Neural cell (in vitro differentiated cells): ENCODE measurements at regions not wholly inside any gene's neighbourhood (a gene's known extent, or its start where the extent isn't known, plus 50 kb on each side); places are given as distances from the start of the nearest gene placed in this dataset.

Experiments used
- H2AFZ ChIP-seq: fragments of 200-600, 300-800 bp; sonication (generic), shearing (Covaris generic); 2 replicates; pipeline ENCODE4 v1.6.0; 2014; ENCODE audit warnings: low read depth, mild to moderate bottlenecking, antibody characterized with exemption, low read length, moderate library complexity
- H3F3A ChIP-seq: fragments of 200-600 bp; shearing (Covaris generic); 2 replicates; pipeline ENCODE4 v1.6.1; 2016; ENCODE audit warnings: mild to moderate bottlenecking, moderate library complexity, mixed read lengths, antibody characterized with exemption, low read length; ENCODE audit not compliant: insufficient read depth, poor library complexity, severe bottlenecking
- H3K27ac ChIP-seq: fragments of 200-600, 300-800 bp; sonication (generic), shearing (Covaris generic); 2 replicates; pipeline ENCODE4 v1.5.1; 2014; ENCODE audit warnings: mild to moderate bottlenecking, low read length, moderate library complexity
- H3K27me3 ChIP-seq: fragments of 300-800, 200-600 bp; sonication (generic), shearing (Covaris generic); 2 replicates; pipeline ENCODE4 v1.6.0; 2014; ENCODE audit warnings: mild to moderate bottlenecking, low read depth, low read length, moderate library complexity; ENCODE audit not compliant: insufficient read depth
- H3K36me3 ChIP-seq: fragments of 300-800, 200-600 bp; sonication (generic), shearing (Covaris generic); 2 replicates; pipeline ENCODE4 v1.5.1; 2014; ENCODE audit warnings: mild to moderate bottlenecking, antibody characterized with exemption, low read length, moderate library complexity; ENCODE audit not compliant: insufficient read depth
- H3K4me2 ChIP-seq: fragments of 300-800, 200-600 bp; sonication (generic), shearing (Covaris generic); 2 replicates; pipeline ENCODE4 v1.6.0; 2014; ENCODE audit warnings: mild to moderate bottlenecking, low read length
- H3K4me3 ChIP-seq: fragments of 300-800, 200-600 bp; sonication (generic), shearing (Covaris generic); 2 replicates; pipeline ENCODE4 v1.5.1; 2014; ENCODE audit warnings: mild to moderate bottlenecking, low read length, moderate library complexity
- H3K79me2 ChIP-seq: fragments of 200-600 bp; shearing (Covaris generic); replicated peaks from 2 replicates; pipeline ENCODE4 v1.6.0; 2014; ENCODE audit warnings: mild to moderate bottlenecking, low read length, moderate library complexity; ENCODE audit not compliant: insufficient read depth
- H3K9ac ChIP-seq: fragments of 300-800, 200-600 bp; sonication (generic), shearing (Covaris generic); 2 replicates; pipeline ENCODE4 v1.6.1; 2016; ENCODE audit warnings: mild to moderate bottlenecking, low read length, mixed read lengths
- H3K9me2 ChIP-seq: fragments of 200-600 bp; shearing (Covaris generic); 2 replicates; pipeline ENCODE4 v1.6.1; 2016; ENCODE audit warnings: mild to moderate bottlenecking, low read length, mixed read lengths; ENCODE audit not compliant: insufficient read depth
- H3K9me3 ChIP-seq: fragments of 200-600, 300-800 bp; sonication (generic), shearing (Covaris generic); 2 replicates; pipeline ENCODE4 v1.6.1; 2016; ENCODE audit warnings: mild to moderate bottlenecking, mixed run types, low read length, moderate library complexity, mixed read lengths
- H4K20me1 ChIP-seq: fragments of 200-600 bp; shearing (Covaris generic); 2 replicates; pipeline ENCODE4 v1.6.1; 2016; ENCODE audit warnings: mild to moderate bottlenecking, mixed run types; ENCODE audit not compliant: insufficient read depth
- EP300 ChIP-seq: fragments of 450-650 bp; conservative IDR thresholded peaks from 2 replicates; pipeline ENCODE4 v1.6.1; 2014; ENCODE audit warnings: antibody characterized with exemption, mild to moderate bottlenecking, moderate library complexity; ENCODE audit not compliant: poor library complexity, severe bottlenecking
- EZH2 ChIP-seq: fragments of 200-600, 300-800 bp; shearing (Covaris generic), sonication (generic); IDR thresholded peaks from 2 replicates; pipeline ENCODE4 v1.6.1; 2014; ENCODE audit warnings: antibody characterized with exemption, low read length, borderline replicate concordance, mild to moderate bottlenecking; ENCODE audit not compliant: insufficient read depth, poor library complexity, severe bottlenecking
- MXI1 ChIP-seq: fragments of 450-650 bp; conservative IDR thresholded peaks from 2 replicates; pipeline ENCODE4 v1.6.1; 2014; ENCODE audit warnings: antibody characterized with exemption, mild to moderate bottlenecking; ENCODE audit not compliant: poor library complexity, severe bottlenecking
- POLR2AphosphoS5 ChIP-seq: IDR thresholded peaks from 2 replicates; pipeline ENCODE4 v1.6.1; 2012
- RAD21 ChIP-seq: fragments of 450-650 bp; conservative IDR thresholded peaks from 2 replicates; pipeline ENCODE4 v1.6.1; 2014; ENCODE audit warnings: antibody characterized with exemption, mild to moderate bottlenecking, moderate library complexity
- SMC3 ChIP-seq: fragments of 450-650 bp; conservative IDR thresholded peaks from 2 replicates; pipeline ENCODE4 v1.6.1; 2014; ENCODE audit warnings: antibody characterized with exemption, mild to moderate bottlenecking, moderate library complexity; ENCODE audit not compliant: poor library complexity
- TAF1 ChIP-seq: IDR thresholded peaks from 2 replicates; pipeline ENCODE4 v1.6.1; 2012; ENCODE audit warnings: low read depth
- TF ChIP-seq, protein P1 (sequence below): fragments of 450-650 bp; IDR thresholded peaks from 2 replicates; pipeline ENCODE4 v1.5.1; 2014; ENCODE audit warnings: antibody characterized with exemption, mild to moderate bottlenecking, moderate library complexity; ENCODE audit not compliant: poor library complexity, severe bottlenecking
- TF ChIP-seq, protein P2 (sequence below): IDR thresholded peaks from 2 replicates; pipeline ENCODE4 v1.6.1; 2012; ENCODE audit warnings: borderline replicate concordance

DNA sequence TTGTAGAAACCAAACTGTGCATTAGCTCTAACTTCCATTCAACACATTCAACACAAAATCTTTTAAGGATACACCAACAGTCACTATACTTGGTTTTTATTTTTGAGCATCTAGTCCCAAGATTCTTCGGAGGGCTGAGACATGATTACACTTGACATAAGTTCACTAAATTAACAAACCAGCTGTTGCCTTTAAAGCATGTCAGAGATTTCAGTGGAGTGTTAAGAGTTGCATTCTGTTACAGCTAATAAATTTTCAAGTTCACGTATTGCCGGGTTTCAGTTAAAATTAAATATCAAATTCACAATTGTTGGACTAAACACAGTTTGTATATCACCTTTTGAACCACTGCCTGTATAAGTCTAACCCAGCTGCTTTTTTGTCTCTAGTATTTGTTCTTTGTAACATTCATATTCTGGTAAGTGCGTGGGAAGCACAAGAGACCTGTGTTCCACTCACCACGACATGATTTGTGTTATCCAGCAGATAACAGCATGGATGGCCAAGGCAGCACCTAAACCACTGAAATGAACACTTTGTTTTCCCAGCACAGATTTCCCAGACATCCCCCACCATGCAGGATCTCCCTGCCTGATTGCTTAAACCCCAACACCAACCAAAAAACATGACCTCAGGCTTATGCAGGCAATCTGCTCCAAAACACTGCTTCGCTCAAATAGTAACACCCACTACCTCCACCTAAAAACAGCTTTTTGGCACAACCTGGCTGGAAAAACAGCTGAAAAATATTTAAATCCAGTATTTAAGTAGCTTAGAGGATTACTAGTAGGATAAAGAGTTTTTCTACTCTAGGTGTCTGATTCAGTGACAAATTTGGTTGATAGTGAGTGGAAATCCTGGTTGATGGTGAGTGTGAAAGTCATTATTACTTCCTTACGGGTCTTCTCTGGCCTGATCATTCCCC is 286.5 kb upstream of the NT5E start:
- H2AFZ ChIP-seq, result no peak overlapping the region
- no peaks in the 10 kb centered on the region for H4K20me1 ChIP-seq

DNA sequence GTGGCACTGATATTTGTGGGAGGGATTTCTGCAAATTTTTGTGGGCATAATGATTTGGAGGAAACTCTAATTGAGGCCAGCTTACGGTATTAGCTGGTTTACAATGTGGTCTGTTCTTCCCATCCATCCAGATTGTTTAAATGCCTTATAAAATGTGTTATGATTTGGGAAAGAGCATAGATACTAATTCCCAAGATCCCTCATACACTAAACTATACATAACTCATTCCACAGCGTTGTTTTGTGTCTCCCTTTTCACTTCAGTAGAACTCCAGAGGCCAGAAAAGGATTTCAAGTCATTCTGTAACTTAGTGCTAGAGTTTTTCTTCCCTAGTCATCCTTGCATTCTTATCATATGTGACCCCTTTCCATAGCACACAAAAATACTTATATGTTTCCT is 292.6 kb upstream of the NT5E start:
- TF ChIP-seq, protein P1, sequence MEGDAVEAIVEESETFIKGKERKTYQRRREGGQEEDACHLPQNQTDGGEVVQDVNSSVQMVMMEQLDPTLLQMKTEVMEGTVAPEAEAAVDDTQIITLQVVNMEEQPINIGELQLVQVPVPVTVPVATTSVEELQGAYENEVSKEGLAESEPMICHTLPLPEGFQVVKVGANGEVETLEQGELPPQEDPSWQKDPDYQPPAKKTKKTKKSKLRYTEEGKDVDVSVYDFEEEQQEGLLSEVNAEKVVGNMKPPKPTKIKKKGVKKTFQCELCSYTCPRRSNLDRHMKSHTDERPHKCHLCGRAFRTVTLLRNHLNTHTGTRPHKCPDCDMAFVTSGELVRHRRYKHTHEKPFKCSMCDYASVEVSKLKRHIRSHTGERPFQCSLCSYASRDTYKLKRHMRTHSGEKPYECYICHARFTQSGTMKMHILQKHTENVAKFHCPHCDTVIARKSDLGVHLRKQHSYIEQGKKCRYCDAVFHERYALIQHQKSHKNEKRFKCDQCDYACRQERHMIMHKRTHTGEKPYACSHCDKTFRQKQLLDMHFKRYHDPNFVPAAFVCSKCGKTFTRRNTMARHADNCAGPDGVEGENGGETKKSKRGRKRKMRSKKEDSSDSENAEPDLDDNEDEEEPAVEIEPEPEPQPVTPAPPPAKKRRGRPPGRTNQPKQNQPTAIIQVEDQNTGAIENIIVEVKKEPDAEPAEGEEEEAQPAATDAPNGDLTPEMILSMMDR, result no peak
- no peak for TF ChIP-seq MXI1
- TF ChIP-seq TAF1, result no peak
- no peak for TF ChIP-seq EZH2
- TF ChIP-seq, protein P2, sequence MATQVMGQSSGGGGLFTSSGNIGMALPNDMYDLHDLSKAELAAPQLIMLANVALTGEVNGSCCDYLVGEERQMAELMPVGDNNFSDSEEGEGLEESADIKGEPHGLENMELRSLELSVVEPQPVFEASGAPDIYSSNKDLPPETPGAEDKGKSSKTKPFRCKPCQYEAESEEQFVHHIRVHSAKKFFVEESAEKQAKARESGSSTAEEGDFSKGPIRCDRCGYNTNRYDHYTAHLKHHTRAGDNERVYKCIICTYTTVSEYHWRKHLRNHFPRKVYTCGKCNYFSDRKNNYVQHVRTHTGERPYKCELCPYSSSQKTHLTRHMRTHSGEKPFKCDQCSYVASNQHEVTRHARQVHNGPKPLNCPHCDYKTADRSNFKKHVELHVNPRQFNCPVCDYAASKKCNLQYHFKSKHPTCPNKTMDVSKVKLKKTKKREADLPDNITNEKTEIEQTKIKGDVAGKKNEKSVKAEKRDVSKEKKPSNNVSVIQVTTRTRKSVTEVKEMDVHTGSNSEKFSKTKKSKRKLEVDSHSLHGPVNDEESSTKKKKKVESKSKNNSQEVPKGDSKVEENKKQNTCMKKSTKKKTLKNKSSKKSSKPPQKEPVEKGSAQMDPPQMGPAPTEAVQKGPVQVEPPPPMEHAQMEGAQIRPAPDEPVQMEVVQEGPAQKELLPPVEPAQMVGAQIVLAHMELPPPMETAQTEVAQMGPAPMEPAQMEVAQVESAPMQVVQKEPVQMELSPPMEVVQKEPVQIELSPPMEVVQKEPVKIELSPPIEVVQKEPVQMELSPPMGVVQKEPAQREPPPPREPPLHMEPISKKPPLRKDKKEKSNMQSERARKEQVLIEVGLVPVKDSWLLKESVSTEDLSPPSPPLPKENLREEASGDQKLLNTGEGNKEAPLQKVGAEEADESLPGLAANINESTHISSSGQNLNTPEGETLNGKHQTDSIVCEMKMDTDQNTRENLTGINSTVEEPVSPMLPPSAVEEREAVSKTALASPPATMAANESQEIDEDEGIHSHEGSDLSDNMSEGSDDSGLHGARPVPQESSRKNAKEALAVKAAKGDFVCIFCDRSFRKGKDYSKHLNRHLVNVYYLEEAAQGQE, result no peak
- no peak for TF ChIP-seq EP300
- no peak for TF ChIP-seq RAD21
- no peak for TF ChIP-seq SMC3
- TF ChIP-seq POLR2AphosphoS5, result no peak
- Histone ChIP-seq H3K36me3 (no peaks in the 10 kb centered on the region), H3K27ac (no peak overlapping the region), H3K4me2 (no peak overlapping the region), H3K4me3 (no peak overlapping the region), H3K9me2 (no peaks in the 10 kb centered on the region), H3K79me2 (no peaks in the 10 kb centered on the region), H4K20me1 (no peaks in the 10 kb centered on the region), H3F3A (no peaks in the 10 kb centered on the region), H3K9me3 (no peaks in the 10 kb centered on the region), H3K27me3 (no peaks in the 10 kb centered on the region), H2AFZ (no peak overlapping the region), H3K9ac (no peak overlapping the region)

More for the DNA sequence above, 286.5 kb upstream of the NT5E start:
- no peaks in the 10 kb centered on the region for H3K27me3 ChIP-seq
- no peaks in the 10 kb centered on the region for H3K36me3 ChIP-seq
- H3K9me2 ChIP-seq, result no peaks in the 10 kb centered on the region
- H3K79me2 ChIP-seq, result no peaks in the 10 kb centered on the region
- no peak overlapping the region for H3K4me3 ChIP-seq
- H3K9ac ChIP-seq, result no peak overlapping the region
- H3F3A ChIP-seq, result no peaks in the 10 kb centered on the region
- H3K9me3 ChIP-seq, result no peaks in the 10 kb centered on the region
- H3K27ac ChIP-seq, result no peak overlapping the region
- no peak overlapping the region for H3K4me2 ChIP-seq
- TF ChIP-seq MXI1, result no peak
- TF ChIP-seq EZH2, result no peak
- TF ChIP-seq POLR2AphosphoS5, result no peak
- TF ChIP-seq, protein P2, result no peak
- TF ChIP-seq, protein P1, result no peak
- TF ChIP-seq SMC3, result no peak
- TF ChIP-seq TAF1, result no peak
- no peak for TF ChIP-seq RAD21
- no peak for TF ChIP-seq EP300
